ENCODE measurements at regions not wholly inside any gene's neighbourhood (a gene's known extent, or its start where the extent isn't known, plus 50 kb on each side); places are given as distances from the start of the nearest gene placed in this dataset.
A peak's percentile ranks its signal among the peaks of the same experiment; 100 is the strongest.

DNA sequence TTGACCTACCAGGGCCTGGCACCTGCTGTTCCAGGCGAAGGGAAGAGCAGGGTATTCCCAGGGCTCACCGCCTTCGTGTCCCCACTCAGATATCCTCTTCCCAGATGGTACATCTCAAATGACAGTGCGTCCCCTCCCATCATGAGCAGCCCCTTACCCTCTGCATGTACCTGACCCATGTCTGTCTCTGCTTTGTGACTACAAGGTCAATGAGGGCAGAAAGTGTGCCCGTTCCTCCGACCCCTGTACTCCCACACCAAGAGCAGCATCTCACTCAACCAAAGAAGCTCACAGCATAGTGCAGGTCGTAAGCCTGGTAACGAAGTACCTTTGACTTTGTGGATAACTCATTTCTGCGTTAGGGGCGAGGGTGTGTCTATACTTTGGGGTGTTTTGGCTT is 142.6 kb downstream of the KATNIP start:
- WGBS, 2 donors = 88 to 97% methylated on average over 10 of the region's 10 CpGs
- no peaks in the 10 kb centered on the region for H3K36me3 ChIP-seq

GRCh38 chr16:27695161-27695560 is 145.2 kb downstream of the KATNIP start:
- Histone ChIP-seq H3K9me3 (no peaks in the 10 kb centered on the region), H3K4me1 (peaks cover 0 to 7% (median 0%) of the 10 kb centered on the region in 4 donors), H3K27me3 (no peaks in the 10 kb centered on the region), H3K36me3 (peaks cover 0 to 18% (median 0%) of the 10 kb centered on the region in 3 donors), H3K27ac (no peak overlapping the region), H3K4me3 (no peak overlapping the region)
- 96% methylated on average over 7 of the region's 7 CpGs for WGBS, 2 donors
- TF ChIP-seq EP300 (IDR thresholded peaks at IDR 0.05) = no peak
- no peak for TF ChIP-seq POLR2A (IDR thresholded peaks at IDR 0.05)
- TF ChIP-seq, protein P1, sequence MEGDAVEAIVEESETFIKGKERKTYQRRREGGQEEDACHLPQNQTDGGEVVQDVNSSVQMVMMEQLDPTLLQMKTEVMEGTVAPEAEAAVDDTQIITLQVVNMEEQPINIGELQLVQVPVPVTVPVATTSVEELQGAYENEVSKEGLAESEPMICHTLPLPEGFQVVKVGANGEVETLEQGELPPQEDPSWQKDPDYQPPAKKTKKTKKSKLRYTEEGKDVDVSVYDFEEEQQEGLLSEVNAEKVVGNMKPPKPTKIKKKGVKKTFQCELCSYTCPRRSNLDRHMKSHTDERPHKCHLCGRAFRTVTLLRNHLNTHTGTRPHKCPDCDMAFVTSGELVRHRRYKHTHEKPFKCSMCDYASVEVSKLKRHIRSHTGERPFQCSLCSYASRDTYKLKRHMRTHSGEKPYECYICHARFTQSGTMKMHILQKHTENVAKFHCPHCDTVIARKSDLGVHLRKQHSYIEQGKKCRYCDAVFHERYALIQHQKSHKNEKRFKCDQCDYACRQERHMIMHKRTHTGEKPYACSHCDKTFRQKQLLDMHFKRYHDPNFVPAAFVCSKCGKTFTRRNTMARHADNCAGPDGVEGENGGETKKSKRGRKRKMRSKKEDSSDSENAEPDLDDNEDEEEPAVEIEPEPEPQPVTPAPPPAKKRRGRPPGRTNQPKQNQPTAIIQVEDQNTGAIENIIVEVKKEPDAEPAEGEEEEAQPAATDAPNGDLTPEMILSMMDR (IDR thresholded peaks at IDR 0.05) = no peak
- no peak for DNase-seq (ENCODE audit: low spot score in 2 of 2)

More for the DNA sequence above, 142.6 kb downstream of the KATNIP start:
- no peak for DNase-seq (ENCODE audit: low spot score in 2 of 2)
- Histone ChIP-seq H3K4me1 (peaks cover 0 to 7% (median 0%) of the 10 kb centered on the region in 4 donors), H3K9me3 (no peaks in the 10 kb centered on the region), H3K27me3 (no peaks in the 10 kb centered on the region), H3K4me3 (no peak overlapping the region), H3K27ac (no peak overlapping the region)
- TF ChIP-seq, protein P1 (IDR thresholded peaks at IDR 0.05) = no peak
- TF ChIP-seq POLR2A (IDR thresholded peaks at IDR 0.05) = no peak
- no peak for TF ChIP-seq EP300 (IDR thresholded peaks at IDR 0.05)

- no peak for DNase-seq (ENCODE audit: low spot score in 2 of 2)
- H3K4me3 ChIP-seq = no peak overlapping the region
- peaks cover 0 to 6% (median 0%) of the 10 kb centered on the region in 4 donors for H3K4me1 ChIP-seq
- H3K36me3 ChIP-seq = peaks cover 0 to 18% (median 0%) of the 10 kb centered on the region in 3 donors
- 58 to 73% methylated on average over 14 of the region's 14 CpGs for WGBS, 2 donors
- no peaks in the 10 kb centered on the region for H3K27me3 ChIP-seq
- no peak overlapping the region for H3K27ac ChIP-seq
- no peaks in the 10 kb centered on the region for H3K9me3 ChIP-seq
- TF ChIP-seq POLR2A (IDR thresholded peaks at IDR 0.05) = no peak
- TF ChIP-seq, protein P1 (IDR thresholded peaks at IDR 0.05) = peak in 1 of 5 experiments; percentile 6
Observed at GRCh38 chr16:27698266-27698665, 148.3 kb downstream of the KATNIP start.

DNA sequence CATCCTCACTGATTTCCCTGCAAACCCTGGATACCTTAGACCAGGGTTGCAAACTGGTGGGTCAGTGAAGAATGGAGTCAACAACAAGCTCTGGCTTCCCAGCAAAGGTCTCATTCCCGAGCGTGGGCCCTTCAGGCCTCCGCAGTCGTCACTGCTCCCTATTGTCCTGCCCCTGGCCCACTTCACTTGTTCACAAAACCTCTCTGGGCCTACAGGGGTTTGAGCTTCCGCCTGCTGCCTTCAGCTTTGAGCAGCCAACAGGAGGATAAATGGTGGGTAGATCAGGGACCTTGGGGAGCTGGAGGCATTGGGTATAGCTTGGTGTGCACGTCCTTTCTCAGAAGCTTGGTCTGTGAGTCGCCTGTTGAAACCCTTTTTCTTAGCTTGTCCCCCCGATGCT is 148.8 kb downstream of the KATNIP start:
- H3K36me3 ChIP-seq = peaks cover 0 to 18% (median 0%) of the 10 kb centered on the region in 3 donors
- DNase-seq (ENCODE audit: low spot score in 2 of 2) = no peak
- no peak overlapping the region for H3K27ac ChIP-seq
- no peaks in the 10 kb centered on the region for H3K9me3 ChIP-seq
- H3K4me3 ChIP-seq = no peak overlapping the region
- no peak for TF ChIP-seq EP300 (IDR thresholded peaks at IDR 0.05)
- no peak for TF ChIP-seq POLR2A (IDR thresholded peaks at IDR 0.05)
- TF ChIP-seq, protein P1 (IDR thresholded peaks at IDR 0.05) = no peak
- 94 to 96% methylated on average over 8 of the region's 8 CpGs for WGBS, 2 donors
- H3K4me1 ChIP-seq = peaks cover 0 to 10% (median 0%) of the 10 kb centered on the region in 4 donors
- no peaks in the 10 kb centered on the region for H3K27me3 ChIP-seq

- Histone ChIP-seq H3K27me3 (no peaks in the 10 kb centered on the region), H3K36me3 (peaks cover 0 to 18% (median 0%) of the 10 kb centered on the region in 3 donors), H3K4me1 (peaks cover 0 to 11% (median 0%) of the 10 kb centered on the region in 4 donors), H3K27ac (no peak overlapping the region), H3K4me3 (no peak overlapping the region), H3K9me3 (no peaks in the 10 kb centered on the region)
- TF ChIP-seq POLR2A (IDR thresholded peaks at IDR 0.05) (no peak), EP300 (IDR thresholded peaks at IDR 0.05) (no peak)
- TF ChIP-seq, protein P1 (IDR thresholded peaks at IDR 0.05) = no peak
- 92 to 94% methylated on average over 7 of the region's 7 CpGs for WGBS, 2 donors
- DNase-seq (ENCODE audit: low spot score in 2 of 2) = no peak
Observed at GRCh38 chr16:27699540-27699939, 149.6 kb downstream of the KATNIP start.
